GM11168 (cell line): ENCODE measurements at regions not wholly inside any gene's neighbourhood (a gene's known extent, or its start where the extent isn't known, plus 50 kb on each side); places are given as distances from the start of the nearest gene placed in this dataset.

Experiments
- in situ Hi-C: fragments of 300-500 bp; cut with MboI; formaldehyde crosslinking; loops from one replicate; pipeline ENCODE4 v1.12.0; 2022; ENCODE audit warnings: low sequenced_read_pairs; ENCODE audit not compliant: unreplicated experiment

DNA sequence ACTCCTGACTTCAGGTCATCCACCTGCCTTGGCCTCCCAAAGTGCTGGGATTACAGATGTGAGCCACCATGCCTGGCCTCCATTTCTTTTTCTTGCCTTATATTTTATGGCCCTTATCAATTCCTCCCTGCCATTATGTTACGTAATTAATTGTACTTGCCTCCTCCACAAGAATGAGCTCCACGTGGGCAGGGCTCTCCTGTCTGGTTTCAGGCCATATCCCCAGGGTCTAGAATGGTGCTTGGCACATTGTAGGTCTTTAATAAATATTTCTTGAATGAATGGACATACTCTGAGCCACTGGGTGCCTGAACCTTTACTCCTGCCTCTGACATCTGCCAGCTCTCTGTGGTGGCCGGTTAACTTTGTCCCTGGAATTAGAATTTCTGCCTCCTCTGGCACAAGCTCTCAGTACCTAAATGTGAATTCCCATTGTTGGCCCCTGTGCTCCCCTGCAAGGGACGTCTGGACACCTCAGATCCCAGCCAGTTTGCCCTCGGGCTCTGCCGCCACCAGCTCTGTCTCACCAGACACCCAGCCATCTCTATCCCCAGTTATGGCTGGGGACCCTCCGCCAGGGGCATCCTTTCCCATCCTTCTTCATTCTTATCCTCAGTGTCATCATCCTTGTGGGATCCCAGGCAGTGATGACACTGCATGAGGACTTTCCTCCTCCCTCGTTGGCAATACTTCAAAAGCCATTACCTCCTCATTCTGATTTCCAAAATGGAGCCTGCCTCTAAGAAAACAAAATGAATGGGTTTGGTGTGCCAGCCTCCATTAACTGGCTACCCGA is 165.6 kb upstream of the SMAD3 start:
- in situ Hi-C loops = no loop called here

DNA sequence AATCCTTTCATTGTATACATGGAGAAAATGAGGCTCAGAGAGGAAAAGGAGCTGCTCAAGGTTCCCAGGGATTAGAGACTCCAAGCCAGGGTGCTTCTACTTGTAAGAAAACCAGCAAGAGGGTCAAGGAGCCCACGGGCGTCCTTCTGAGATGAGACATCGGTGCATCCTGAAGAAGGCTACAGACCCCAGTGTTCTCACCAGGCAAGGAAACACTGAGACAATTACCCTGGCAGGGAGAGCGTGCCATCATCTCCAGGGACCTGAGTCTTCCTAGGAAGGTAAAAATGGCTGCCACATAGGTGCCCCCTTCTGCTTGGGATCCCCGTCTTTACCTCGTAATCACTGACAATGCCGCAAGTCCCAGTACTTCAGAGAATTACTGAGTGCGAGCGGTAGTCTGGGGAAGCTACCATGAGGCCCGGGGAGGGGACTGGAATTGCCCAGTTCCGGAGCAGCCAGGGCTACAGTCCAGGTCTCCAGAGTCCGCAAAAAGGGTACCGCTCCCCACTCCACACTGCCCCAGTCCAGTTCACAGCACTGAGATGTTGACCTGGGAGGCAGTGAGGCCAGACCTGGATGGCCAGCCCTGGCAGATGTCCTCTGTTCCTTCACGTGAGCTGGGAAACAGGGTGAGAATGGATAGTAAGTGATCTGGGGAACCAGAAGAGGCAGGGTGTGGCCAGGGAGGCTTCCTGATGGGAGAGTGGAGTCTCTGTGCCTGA is 164.7 kb upstream of the SMAD3 start:
- in situ Hi-C loops = no loop called here

DNA sequence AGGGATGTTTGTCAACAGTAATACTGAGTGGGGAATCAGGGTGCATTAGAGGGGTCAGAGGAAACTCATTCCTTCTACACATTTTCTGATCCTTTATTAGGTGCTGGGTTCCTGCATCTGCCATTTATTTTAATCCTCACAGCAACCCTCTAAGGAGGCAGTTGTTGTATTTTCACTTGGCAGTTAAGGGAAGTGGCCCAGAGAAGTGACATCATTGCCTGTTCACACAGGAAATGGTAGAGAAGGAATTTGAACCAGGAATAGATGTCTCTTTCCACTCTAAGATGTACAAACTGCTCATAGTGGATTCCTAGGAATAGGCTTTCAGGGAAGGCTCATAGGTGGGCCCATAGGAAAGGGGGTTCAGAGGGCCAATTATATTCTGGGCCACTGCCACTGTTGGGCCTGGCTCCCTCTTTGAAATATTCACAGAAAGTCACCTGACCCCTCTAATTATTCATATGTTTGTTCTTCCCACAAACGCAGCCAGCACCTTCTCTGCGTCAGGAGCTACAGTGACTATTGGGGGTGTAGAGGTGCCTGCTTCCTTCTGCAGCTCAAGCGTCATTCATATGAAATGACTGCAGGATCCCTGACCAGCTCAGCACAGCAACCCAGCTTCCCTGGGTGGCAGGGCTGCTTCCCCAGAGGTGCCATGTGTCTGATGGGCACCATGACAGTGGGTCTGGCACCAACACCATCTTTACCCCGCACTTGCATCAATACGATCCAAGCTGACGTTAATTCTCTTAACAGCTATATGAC is 163.9 kb upstream of the SMAD3 start:
- in situ Hi-C loops = no loop called here

DNA sequence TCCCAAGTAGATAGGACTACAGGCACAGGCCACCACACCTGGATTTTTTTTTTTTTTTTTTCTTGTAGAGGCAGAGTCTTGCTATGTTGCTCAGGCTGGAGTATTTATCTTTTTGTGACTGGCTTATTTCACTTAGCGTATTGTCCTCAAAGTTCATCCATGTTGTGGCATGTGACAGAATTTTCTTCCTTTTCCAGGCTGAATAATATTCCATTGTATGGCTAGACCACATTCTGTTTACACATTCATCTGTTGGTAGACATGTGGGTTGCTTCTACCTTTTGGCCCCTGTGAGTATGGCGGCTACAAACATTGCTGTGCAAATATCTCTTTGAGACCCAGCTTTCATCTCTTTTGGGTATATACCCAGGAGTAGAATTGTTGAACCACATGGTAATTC is 160.2 kb upstream of the SMAD3 start:
- in situ Hi-C loops = no loop called here

DNA sequence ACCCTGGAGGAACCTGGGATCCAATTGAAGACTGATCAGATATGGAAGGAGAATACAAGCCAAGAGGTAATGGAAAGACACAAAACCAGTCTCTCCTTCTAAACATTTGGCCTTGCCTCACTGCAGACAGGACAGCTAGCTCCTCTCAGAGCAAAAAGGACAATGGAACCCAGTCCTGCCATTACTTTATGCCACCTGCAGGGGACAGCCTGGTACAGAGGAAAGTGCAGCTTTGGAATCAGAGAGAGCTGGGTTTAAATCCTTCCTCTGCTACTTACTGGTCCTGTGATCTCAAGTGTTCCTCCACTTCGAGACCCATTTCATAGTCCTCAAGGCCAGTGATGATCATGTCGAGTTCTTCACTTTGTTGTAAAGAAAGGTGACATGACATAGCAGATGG is 159.4 kb upstream of the SMAD3 start:
- in situ Hi-C loops = no loop called here

DNA sequence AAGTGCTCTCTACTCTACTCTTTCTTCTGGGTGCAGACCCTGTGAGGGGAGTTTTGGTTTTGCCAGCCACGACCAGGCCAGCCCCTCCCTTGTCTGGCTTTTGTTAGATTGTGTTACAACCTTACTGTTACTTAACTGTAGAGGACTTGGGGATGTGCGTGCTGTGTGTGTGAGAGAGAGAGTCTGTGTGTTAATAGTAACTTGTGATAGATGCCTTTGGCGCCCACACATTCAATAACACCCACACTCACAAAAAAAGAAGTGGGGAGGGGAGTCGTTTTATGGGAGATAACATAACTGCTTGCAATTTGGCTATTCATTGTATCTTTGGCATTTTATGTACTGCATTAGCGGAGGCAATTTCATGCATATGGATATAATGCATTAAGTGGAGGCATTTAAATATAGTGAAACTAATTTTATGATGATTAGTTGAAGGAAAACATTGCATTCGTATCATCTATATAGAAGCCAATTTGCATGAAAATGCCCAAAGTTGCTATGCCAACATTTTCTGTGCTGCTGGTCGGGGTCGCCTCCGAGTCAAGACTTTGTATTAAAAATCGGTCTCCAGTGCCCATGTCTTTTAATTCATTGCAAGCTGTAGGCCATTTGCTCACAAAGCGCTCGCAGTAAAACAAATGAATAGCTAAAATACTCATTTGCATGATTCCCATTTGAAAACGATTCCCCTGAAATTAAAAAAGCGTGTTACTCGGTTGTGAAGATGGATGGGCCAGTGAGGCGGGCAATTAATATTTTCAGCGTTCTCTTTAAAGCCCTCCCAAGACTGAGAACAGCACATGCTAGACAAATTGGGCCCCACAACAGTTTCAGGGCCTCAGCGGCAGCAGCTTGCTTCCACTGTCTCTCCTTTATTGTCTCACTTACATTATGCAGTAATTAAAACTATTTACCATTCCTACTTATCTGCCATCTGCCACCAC is 158.5 kb upstream of the SMAD3 start:
- in situ Hi-C loops = no loop called here

DNA sequence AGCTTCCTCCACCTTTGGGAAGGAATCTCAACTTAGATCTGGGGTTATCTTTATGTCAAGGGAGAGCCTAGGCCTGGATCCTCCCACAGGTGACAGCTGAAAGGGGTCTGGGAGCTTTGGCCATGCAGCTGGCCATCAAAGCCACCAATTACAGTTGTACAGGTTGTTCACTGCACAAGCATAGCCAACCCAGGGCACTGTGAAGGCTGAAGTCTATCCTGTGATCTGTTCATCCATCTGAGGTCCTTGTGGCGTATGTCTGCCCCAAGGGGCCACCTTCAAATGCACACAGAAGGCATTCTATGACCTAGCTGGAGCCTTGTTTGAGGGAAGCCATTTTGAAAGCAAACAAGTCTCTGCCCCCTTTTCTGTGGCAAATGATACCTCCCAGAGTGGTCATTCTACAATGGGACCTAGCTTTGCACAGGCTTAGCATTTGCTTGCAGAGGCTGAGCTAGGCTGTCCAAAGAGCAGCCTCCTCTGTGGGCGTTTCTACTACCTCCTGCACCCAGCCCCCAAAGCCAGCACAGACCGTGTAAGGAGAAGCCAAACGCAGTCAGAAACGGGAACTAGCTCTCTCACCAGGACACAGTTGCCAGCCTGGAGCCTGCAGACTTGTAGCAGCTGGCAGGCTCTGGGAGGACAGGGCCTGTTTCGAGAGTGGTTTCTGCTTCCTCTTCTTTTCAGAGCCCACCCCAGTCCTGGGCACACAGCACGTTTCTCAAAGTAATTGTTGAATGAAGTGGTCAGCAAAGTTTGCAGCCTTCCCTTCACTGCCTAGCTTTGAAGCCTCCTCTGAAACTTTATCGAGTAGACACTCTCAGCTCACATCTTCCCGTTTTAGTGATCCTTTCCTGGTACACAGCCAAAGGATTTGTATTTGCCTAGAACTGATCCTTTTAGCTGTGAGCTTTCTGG is 157.3 kb upstream of the SMAD3 start:
- in situ Hi-C loops = no loop called here

DNA sequence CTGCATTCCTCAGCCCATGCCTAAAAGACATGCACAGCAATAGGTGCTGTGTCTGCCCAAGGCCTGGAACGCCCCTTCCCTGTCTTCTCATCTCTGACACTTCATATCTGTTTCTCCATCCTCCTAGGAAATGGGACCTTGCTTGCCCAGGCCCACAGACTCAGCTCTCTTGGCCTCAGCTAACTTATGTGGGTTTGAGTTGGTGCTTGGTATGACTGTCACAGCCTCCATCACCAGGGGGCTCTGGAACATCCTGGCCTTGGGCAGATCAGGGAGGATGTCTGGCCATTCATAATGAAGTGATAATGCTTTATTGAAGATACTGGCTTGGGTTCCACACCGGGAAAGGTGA is 156.7 kb upstream of the SMAD3 start:
- in situ Hi-C loops = no loop called here

DNA sequence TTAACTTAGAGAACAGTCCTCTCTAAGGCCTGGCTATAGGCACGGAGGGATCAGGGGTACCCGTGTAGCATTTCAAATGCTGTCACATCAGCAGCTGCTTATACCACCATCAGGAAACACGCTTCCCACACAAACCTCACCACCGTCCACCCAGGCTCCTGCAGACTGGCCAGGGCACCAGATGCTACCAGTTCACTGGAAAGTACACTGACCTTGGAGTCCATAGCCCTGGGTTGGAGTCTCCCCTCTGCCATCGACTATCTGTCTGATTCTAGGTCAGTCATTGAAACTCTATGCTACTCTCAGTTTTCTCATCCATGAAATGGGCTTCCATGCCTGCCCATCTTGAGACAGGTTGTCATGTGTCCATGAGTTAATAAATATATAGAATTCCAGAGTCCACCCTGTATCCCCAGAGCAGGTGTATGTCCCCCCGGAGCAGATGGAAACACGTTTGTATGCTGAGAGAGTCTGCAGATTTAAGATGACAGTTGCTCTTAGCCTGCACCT is 156.0 kb upstream of the SMAD3 start:
- in situ Hi-C loops = no loop called here

DNA sequence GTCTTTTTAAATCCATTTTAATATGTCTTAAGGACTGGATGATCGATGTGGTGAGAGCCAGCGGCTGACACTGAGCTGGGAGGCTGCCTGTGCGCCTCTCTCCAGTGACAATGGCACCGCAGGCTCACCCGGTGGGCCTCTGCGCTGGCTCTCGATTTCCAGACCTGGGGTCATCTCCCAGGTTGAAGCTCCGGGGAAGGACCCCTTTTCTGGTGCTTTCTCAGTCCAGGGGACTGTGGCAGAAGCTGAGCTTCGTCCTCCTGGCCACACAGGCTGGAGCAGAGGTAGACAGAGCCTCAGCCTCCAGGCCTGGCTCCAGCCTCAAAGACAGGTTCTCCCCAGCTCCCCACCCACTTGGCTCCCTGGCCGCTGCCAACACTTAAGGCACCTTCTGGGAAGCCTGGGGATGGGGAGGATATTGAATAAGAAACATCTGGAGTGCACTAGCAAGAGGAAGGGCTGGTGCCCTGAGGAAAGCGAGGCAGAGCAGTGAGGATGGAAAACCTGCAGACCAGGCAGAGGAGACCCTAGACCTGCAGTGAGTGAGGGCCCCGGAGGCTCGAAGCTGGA is 154.2 kb upstream of the SMAD3 start:
- in situ Hi-C loops = no loop called here

DNA sequence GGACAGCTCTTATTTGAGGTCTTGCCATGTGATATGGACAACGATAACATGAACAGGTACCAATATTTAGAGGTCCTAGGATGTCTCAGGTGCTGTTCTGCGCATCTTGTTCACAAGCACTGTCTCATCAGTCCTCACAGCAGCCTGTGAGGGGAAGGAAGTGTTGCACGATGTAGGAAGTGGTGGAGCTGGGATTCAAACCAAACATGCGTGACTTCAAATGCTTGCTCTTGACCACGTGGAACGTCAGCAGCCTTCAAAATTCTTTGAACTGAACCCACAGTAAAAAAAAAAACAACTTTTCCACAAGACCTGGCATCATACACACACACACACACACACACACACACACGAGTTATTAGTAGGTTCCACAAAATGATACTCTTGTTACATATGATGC is 153.4 kb upstream of the SMAD3 start:
- in situ Hi-C loops = no loop called here

DNA sequence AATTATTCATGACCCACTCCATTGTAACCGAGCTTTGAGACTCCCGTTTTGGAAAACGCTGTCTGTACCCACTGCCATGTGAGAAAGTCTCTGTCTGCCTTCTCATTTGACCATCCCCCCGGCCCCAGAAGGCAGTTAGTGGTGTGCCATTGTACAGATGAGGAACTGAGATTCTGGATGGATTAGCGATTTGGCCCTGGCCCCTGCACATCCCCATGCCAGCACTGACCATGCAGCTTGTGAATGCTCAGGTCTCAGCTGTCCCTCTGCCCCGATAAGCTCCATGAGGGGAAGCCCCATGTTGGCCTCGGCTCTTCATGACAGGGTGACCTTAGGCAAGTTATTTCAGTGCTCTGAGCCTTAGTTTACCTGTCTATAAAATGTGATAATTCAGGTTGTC is 153.0 kb upstream of the SMAD3 start:
- in situ Hi-C loops = no loop called here

DNA sequence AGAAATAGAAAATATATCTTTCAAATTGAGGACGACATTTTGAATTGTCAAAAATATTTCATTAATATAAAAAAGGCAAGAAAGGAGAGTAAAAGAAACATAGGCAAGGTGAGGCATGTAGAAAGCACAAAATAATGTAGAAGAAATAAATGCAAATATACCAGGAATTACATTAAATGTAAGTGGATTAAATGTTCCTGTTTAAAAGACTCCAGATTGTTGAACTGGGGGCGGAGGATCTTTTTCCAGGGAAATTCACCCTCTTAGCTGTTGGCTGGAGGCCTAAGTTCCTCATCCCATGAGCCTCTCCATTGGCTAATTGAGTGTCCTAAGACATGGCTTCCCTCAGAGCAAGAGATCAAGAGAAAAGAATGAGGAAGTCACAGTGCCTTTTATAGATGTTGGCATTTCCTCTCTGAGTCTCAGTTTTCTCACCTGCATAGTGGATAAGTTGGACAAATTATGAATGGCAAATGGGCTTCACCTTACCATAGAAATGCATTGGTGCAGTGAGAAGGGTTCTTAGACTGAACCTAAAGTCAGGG is 147.4 kb upstream of the SMAD3 start:
- in situ Hi-C loops = no loop called here

DNA sequence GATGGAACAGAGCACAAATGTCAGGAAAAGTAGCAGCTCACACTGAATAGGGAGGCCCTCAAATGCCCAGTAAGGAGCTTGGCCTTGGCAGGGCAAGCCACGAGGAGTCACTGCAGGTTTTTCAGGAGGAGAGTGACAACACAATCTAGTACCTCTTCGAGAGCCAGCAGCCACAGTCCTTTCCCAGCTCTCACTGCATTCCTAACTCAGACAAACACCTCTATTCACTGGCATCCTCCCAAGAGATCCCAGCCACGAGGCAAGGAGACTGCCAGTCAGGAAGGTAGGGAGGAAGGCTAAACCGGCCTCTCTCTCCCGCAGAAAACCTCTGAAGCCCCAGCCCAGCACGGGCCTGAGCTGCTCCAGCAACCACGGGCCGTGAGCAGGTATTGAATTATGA is 146.0 kb upstream of the SMAD3 start:
- in situ Hi-C loops = no loop called here

DNA sequence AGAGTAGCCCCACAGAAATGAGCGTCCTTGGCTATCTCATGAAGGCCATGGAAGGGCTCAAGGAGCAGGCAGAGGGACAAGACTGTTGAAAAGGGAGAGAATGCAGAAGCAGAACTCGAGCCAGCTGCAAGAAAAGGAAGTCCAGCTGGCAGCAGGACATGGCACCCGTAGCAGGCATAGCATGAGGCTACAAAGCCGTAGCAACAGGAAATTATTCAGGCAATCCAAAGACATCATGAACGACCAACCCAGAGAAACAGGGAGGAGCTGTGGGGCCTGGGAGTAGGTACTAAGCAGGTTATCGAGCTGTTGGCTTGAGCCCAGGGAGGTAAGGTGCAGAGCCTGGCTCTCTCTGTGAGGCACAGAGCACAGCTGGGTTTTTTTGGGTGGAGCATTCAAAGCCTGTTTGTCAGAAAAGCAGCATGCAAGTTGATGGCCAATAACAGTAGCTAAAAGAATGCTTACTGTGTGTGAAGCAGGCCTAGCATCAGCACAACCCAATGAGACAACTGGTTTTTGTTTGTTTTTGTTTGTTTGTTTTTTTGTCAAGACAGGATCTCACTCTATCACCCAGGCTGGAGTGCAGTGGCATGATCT is 144.0 kb upstream of the SMAD3 start:
- in situ Hi-C loops = no loop called here

DNA sequence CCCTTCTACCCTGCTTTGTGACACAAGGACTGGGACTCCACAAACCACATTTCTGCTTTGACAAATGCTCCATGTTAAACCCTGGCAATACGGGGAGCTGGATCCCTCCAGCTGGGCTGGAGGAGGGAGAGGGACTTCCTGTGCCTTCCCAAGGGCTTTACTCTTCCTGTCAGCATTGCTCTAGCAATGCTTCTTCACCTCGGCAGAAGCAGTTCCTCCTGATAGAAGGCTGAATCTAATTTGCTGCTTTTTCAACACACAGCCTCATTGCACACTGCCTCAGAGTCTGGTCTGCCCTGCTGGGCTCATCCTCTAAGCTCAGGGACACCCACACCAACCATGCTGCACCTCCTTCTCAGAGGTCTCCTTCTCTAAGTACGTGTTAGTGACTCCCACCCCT is 142.8 kb upstream of the SMAD3 start:
- in situ Hi-C loops = no loop called here

DNA sequence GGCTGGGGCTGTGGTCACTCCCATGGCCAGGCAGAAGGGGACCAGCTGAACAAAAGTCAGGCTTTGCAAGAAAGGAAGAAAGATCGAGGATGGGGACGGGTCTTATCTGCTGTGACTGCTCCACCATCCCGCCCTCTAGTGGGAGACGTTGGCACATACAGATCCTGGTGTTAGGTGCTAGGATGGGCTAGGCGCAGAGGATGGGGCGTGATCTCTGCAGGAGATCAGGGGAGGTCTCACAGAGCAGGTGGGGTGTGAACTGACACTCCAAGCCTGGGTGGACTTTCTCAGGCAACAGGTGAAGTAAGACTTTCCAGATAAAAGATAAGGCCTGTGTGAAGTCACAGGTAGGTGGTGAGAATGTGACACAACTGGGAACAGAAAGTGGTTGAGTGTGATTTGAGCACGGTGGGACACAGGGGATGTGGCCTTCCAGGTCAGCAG is 141.9 kb upstream of the SMAD3 start:
- in situ Hi-C loops = no loop called here

DNA sequence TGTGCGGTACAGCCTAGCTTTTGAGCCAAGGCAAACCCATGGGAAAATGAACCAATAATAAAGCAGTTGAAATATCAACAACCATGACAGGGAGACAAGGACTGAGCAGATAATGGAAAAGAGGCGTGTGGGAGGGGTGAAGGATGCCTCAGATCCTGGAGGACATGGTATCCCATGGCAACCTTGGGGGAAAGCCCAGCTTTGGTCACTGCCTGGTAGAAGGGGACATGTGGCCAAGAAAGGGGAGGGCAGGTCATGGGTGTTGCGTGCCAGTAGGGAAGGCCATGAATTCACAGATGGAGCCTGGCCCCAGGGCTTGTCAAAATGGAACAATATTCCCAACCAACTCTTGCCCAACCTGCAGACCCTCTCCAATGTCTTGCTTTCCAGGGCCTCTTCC is 140.5 kb upstream of the SMAD3 start:
- in situ Hi-C loops = no loop called here
